Lower leg skin (tissue), 3 donors: ENCODE measurements at regions not wholly inside any gene's neighbourhood (a gene's known extent, or its start where the extent isn't known, plus 50 kb on each side); places are given as distances from the start of the nearest gene placed in this dataset.

Experiments used
- CTCF ChIP-seq, 3 donors: fragments of 450-650 bp; IDR thresholded peaks; one replicate each; pipeline ENCODE4 v1.5.1; 2016; ENCODE audit warnings: antibody characterized with exemption in 3 of 3, mild to moderate bottlenecking in 3 of 3, moderate library complexity in 2 of 3
- POLR2A ChIP-seq, 2 donors: fragments of 450-650 bp; IDR thresholded peaks; one replicate each; pipeline ENCODE4 v1.6.1; 2016 to 2017; ENCODE audit warnings: antibody characterized with exemption in 2 of 2, mild to moderate bottlenecking in 1 of 2, moderate library complexity in 1 of 2

GRCh38 chrX:13265111-13265510 is 54.7 kb downstream of the ATXN3L start:
- no peak for TF ChIP-seq POLR2A (IDR thresholded peaks at IDR 0.05)
- no peak for TF ChIP-seq CTCF (IDR thresholded peaks at IDR 0.05)
